NCI-H2029 (cell line): ENCODE measurements at regions not wholly inside any gene's neighbourhood (a gene's known extent, or its start where the extent isn't known, plus 50 kb on each side); places are given as distances from the start of the nearest gene placed in this dataset.

Experiments used
- DNase-seq: peaks from one replicate; lab custom pipeline; 2025; lab: John Stamatoyannopoulos, UW

DNA sequence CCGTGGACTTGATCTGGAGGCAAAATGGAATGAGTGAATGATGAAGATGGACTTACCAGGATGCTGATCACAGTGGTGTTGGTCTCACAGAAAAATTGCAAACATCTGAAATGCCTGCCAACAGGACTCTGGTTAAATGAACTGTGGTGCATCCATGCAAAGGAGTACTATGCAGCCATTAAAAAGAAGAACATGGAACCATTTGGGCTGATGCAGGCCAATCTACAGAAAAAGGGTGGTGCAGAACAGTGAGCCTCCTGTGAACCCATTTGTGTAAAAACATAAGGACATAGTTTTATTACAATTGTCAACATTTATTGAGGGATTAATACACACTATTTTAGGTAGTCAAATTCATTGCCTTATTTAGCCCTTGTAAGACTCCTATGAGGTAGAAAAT, 111.9 kb downstream of the MN1 start:
- no peak for DNase-seq

DNA sequence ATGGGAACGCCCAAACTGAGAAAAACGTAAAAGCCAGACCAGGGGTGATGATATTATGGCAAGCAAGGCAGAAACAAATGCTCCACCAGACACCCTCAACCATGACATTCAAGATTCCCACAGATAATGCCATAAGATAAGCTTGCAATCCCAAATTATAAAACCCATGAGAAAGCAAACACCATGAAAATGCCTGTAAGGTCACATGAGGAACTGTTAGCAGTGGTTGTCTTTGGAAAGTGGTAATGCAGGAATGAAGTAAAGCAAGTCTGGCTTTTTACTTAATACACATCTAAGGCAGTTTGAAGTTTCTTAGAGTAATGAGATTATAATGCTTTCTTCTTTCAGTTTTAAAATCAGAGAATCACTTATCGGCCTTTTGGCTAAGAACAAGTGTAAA, 111.0 kb downstream of the MN1 start:
- no peak for DNase-seq

DNA sequence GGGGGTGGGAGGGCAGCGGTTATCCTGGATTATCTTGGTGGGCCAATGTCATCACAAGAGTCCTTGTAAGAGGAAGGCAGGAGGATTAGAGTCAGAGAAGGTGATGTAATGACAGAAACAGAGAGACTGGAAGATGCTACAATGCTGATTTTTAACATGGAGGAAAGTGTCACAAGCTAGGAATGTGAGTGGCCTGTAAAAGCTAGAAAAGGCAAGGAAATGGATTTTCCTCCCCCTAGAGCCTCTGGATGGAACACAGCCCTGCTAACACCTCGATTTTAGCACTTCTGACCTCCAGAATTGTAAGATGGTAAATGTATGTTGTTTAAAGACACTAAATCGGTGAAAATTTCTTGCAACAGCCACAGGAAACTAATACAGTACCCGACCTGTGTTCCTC, 109.3 kb downstream of the MN1 start:
- no peak for DNase-seq

DNA sequence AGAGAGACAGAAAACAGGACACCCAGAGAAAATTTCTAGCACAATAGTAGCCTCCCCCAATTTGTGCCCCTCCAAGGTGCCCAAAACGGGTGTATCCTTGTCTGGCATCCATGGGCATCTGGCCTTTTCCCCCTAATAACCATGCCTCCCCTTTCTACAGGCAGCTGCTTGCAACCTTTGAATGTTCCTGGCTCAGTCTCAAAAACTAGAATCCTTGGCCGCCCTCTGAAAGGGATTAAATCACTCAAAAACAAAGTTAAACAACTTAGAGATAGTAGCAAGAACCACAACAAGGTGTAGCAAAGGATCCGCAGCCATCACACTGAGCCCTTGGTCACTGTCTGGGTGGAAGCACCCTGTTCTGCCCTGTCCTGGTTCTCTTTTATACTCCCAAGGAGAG, 105.6 kb downstream of the MN1 start:
- no peak for DNase-seq

GRCh38 chr22:27697888-27698287, 103.7 kb downstream of the MN1 start:
- no peak for DNase-seq
